Ureter (tissue), 1 donor: ENCODE measurements at regions not wholly inside any gene's neighbourhood (a gene's known extent, or its start where the extent isn't known, plus 50 kb on each side); places are given as distances from the start of the nearest gene placed in this dataset.

Source experiments
- DNase-seq: peaks from one replicate; pipeline ENCODE4 v3.0.0-alpha.2; 2020; ENCODE audit warnings: low spot score
- donor health status: DM: yes; HTN: yes; CAD: no.

- DNase-seq = no peak
These were observed 270.2 kb downstream of the TBX15 start for GRCh38 chr1:118717893-118718292.

GRCh38 chr1:118716775-118717174 is 271.4 kb downstream of the TBX15 start:
- no peak for DNase-seq

GRCh38 chr1:118711356-118711755 is 276.8 kb downstream of the TBX15 start:
- DNase-seq = no peak

GRCh38 chr1:118698911-118699310 is 289.2 kb downstream of the TBX15 start:
- no peak for DNase-seq

GRCh38 chr1:118692143-118692542 is 296.0 kb downstream of the TBX15 start:
- no peak for DNase-seq

DNA sequence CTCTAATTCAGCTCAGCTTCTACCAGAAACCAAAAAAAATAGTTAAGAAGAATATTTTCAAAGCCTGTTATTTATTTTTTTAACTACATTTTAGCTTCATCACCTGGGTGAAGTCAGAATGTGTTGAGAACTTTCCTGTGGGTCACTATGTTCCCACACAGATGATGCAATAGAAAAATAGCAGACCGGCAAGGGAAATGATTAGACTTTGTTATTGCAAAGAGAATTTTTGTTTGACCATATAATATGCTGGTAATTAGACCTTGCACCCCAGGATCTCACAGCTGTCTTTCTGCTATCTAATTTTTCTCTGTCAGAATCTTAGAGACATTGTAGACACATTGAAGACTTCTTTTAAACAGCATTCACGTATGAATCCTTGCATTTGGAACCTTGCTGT is 299.3 kb downstream of the TBX15 start:
- DNase-seq = no peak

DNA sequence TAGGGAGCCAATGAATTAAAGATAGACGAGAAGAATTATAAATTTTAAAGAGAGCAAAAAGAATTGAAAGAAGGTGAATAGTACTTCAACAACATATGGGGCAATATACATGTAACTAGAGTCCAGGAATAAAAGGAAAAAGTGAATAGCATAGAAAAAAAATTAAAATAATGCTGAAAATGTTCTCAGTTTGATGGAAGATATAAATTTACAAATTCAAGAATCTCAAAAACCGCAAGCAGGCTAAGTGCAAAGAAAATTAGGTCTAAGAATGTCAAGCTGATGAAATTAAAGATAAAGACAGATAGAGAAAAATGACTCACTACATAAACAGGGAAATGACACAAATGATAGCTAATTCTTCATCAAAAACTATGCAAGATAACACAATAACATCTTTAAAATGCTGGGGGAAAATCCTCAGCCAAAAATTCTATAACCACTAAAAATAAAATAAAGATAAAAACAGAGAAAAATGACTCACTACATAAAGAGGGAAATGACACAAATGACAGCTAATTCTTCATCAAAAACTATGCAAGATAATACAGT is 326.3 kb downstream of the TBX15 start:
- DNase-seq = no peak

GRCh38 chr1:118660769-118661168 is 327.4 kb downstream of the TBX15 start:
- DNase-seq = no peak

DNA sequence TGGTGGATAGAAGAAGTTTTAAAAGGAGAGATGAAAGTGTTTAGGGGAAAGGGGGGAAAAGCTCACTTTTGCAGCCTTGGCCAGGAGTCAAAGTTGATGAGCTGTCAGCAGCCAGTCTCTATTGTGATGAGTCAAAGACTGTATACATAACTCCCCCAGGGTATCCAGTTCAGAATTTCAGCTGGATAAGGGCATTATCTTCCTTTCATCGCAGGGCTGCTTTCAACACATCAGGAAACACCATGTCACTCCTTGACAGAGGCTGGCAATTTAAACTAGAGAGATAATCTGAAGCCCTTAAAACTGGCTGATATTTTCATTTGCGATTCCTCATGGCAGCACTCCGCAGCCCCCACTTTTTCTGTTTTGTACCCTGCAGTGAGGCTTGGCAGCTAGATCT is 328.5 kb downstream of the TBX15 start:
- no peak for DNase-seq

DNA sequence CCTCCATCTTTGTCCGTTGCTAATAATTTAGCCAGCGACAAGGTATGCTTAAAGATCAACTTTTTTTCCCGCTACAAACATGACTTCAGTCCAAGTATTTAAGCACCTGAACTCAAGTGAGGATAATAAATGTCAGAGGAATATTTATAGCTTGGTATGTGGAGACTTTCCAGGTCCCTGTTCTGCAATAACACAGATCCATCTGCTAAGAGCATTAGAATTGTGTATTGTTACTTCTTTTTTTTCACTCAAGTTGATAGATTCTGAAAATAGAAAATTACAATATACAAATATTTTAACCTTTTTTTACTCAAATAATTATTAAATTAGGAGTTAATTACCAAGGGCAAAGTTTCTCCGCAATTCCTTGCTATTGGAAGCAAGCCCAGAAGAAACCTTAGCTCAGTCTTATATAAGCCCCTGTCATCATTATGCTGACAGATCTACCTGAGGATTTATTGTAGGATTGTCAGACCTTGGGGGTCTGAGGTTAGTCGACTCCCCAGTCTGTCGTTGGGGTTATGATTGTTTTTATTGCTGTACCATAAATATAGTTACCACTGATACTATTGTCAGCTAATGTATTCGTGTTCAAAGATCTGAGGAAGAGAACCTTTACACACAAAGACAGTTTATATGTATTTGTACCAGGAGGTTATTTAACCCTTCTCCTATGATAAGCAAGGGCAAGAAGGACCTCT is 337.9 kb downstream of the TBX15 start:
- no peak for DNase-seq

GRCh38 chr1:118649369-118650106 is 338.6 kb downstream of the TBX15 start:
- no peak for DNase-seq

DNA sequence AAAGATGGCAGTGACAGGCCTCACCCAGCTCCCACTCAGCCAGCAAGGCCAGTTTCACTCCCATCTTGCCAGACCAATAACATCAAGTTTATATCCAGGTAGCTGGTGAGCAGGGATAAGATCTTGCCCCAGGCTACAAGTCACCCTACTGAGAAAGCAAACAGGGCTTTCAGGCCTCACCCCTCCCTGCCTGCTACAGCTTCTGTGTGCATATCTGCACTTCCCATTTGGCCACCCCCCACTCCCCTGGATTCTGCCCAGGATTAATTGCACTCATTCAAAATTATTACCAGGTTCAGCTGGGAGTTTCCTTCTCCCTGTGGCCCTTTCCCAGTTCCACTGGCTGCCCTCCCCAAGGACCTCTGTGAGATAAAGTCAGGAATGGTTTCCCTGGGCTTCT is 352.1 kb downstream of the TBX15 start:
- no peak for DNase-seq

DNA sequence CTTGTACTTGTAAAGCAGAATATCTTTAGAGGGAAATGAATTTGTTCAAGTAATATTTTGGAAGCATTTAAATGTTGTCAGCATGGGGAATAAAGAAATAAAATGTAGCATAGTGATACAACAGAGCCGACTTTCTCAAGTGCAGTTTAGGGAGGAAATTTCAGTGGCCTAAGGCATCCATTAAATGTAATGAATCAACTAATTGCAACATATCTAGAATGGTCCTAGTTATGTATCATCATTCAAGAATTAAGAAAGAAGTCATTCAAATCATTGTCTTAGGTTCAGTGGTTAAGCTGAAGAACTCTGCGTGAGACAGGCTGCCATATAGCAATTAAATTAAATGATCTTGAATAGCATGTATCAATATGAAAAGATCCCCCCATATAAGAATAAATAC is 360.7 kb downstream of the TBX15 start:
- DNase-seq = no peak

- no peak for DNase-seq
These were observed 366.3 kb downstream of the TBX15 start for GRCh38 chr1:118621839-118622238.

- DNase-seq = no peak
These were observed 369.4 kb downstream of the TBX15 start for GRCh38 chr1:118618618-118619340.

DNA sequence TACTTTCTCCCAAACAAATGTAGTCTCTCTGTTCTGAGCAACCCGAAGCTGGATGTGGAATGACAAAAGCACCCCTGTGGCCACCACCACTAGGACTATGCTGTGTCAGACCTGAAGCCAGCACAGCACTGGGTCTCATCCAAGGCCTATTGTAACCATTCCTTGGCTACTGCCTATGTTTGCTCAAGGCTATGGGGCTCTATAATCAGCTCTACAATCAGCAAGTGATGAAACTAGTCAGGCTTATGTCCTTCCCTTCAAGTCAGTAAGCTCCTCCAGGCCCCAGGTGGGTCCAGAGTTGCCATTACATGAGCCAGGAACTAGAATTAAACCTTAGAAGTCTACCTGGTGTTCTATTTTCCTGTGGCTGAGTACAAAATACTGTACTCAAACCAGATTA is 370.2 kb downstream of the TBX15 start:
- DNase-seq = no peak

DNA sequence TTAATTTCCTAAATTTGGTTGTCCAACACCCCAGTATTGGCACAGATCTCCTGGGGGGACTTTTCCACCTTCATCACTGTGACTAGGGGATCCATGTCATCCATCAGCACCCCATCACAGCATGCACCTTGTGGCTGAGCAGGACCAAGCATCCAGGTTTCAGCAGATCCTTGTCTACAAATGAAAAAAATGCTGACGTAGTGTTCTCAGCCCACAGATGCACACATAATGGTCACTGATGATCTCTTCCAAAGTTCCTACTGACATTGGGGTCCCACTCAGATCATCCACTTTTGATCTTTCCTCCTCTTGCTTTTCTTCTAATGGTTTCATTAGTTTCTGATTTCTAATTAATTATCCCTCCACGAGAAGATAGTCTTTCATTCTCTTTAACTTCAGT is 373.1 kb downstream of the TBX15 start:
- no peak for DNase-seq

GRCh38 chr1:118589238-118589846 is 398.8 kb downstream of the TBX15 start:
- DNase-seq = no peak

- no peak for DNase-seq
These were observed 399.6 kb downstream of the TBX15 start for GRCh38 chr1:118588566-118588965.

DNA sequence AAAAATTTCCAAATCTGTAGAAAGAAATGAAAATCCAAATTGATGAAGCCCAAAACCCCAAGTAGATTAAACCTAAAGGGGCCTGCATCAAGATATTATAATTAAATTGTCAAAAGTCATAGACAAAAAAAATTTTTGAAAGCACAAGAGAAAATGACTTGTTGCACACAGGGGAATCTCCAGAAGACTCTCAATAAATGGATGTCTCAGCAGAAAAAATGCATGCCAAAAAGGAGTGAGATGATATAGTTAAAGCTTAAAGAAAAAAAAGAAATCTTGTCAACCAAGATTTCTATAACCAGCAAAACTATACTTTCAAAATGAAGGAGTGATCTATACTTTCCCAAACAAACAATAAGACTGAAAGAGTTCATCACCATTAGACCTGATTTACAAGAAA is 393.2 kb upstream of the SPAG17 start:
- no peak for DNase-seq

- DNase-seq = no peak
These were observed 390.0 kb upstream of the SPAG17 start for GRCh38 chr1:118575060-118575459.
